ENCODE measurements at regions not wholly inside any gene's neighbourhood (a gene's known extent, or its start where the extent isn't known, plus 50 kb on each side); places are given as distances from the start of the nearest gene placed in this dataset.

DNA sequence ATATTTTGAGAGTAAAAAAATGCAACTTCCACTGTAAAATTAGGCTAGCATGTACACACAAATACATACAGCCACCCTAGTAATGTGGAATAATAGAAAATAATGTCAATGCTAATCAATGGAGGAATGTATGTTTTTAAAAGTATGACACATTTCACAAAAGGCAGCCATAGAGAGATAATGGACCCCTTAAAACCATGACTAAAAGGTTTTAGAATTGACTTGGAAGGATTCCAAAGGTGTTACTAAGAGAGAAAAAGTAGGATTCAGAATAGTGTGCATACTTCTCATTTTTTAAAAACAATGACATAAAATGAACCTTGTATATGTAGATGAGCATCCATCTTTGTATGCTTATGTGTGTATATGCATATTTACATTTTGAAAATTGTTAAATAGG lies 597.9 kb upstream of the PCDH9 start:
- no peak for DNase-seq (ENCODE audit: low read depth in 1 of 2, low spot score in 1 of 2)
- no peak overlapping the region for H3K4me3 ChIP-seq (replicated peaks; ENCODE audit: insufficient read depth, low read length)
- H3K27me3 ChIP-seq (ENCODE audit: insufficient read depth, poor library complexity, severe bottlenecking): no peaks in the 10 kb centered on the region
- H3K27ac ChIP-seq (replicated peaks): no peak overlapping the region
- TF ChIP-seq, protein P1, sequence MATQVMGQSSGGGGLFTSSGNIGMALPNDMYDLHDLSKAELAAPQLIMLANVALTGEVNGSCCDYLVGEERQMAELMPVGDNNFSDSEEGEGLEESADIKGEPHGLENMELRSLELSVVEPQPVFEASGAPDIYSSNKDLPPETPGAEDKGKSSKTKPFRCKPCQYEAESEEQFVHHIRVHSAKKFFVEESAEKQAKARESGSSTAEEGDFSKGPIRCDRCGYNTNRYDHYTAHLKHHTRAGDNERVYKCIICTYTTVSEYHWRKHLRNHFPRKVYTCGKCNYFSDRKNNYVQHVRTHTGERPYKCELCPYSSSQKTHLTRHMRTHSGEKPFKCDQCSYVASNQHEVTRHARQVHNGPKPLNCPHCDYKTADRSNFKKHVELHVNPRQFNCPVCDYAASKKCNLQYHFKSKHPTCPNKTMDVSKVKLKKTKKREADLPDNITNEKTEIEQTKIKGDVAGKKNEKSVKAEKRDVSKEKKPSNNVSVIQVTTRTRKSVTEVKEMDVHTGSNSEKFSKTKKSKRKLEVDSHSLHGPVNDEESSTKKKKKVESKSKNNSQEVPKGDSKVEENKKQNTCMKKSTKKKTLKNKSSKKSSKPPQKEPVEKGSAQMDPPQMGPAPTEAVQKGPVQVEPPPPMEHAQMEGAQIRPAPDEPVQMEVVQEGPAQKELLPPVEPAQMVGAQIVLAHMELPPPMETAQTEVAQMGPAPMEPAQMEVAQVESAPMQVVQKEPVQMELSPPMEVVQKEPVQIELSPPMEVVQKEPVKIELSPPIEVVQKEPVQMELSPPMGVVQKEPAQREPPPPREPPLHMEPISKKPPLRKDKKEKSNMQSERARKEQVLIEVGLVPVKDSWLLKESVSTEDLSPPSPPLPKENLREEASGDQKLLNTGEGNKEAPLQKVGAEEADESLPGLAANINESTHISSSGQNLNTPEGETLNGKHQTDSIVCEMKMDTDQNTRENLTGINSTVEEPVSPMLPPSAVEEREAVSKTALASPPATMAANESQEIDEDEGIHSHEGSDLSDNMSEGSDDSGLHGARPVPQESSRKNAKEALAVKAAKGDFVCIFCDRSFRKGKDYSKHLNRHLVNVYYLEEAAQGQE (IDR thresholded peaks at IDR 0.05; ENCODE audit: insufficient replicate concordance, low read depth): no peak
- TF ChIP-seq POLR2AphosphoS5 (IDR thresholded peaks at IDR 0.05; ENCODE audit: low read depth) (no peak), SPI1 (IDR thresholded peaks at IDR 0.05; ENCODE audit: borderline replicate concordance, low read depth) (no peak), GABPA (IDR thresholded peaks at IDR 0.05; ENCODE audit: low read depth) (no peak)
- TF ChIP-seq, protein P2, sequence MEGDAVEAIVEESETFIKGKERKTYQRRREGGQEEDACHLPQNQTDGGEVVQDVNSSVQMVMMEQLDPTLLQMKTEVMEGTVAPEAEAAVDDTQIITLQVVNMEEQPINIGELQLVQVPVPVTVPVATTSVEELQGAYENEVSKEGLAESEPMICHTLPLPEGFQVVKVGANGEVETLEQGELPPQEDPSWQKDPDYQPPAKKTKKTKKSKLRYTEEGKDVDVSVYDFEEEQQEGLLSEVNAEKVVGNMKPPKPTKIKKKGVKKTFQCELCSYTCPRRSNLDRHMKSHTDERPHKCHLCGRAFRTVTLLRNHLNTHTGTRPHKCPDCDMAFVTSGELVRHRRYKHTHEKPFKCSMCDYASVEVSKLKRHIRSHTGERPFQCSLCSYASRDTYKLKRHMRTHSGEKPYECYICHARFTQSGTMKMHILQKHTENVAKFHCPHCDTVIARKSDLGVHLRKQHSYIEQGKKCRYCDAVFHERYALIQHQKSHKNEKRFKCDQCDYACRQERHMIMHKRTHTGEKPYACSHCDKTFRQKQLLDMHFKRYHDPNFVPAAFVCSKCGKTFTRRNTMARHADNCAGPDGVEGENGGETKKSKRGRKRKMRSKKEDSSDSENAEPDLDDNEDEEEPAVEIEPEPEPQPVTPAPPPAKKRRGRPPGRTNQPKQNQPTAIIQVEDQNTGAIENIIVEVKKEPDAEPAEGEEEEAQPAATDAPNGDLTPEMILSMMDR (IDR thresholded peaks at IDR 0.05; ENCODE audit: insufficient read depth, low read length): no peak

- Histone ChIP-seq H3K4me3 (replicated peaks; ENCODE audit: insufficient read depth, low read length) (no peak overlapping the region), H3K27me3 (ENCODE audit: insufficient read depth, poor library complexity, severe bottlenecking) (no peaks in the 10 kb centered on the region), H3K27ac (replicated peaks) (no peak overlapping the region)
- DNase-seq (ENCODE audit: low read depth in 1 of 2, low spot score in 1 of 2): no peak
- TF ChIP-seq POLR2AphosphoS5 (IDR thresholded peaks at IDR 0.05; ENCODE audit: low read depth): no peak
- TF ChIP-seq, protein P1 (IDR thresholded peaks at IDR 0.05; ENCODE audit: insufficient replicate concordance, low read depth): peak; percentile 10
Observed at GRCh38 chr13:67821606-67822005, 591.5 kb upstream of the PCDH9 start.

DNA sequence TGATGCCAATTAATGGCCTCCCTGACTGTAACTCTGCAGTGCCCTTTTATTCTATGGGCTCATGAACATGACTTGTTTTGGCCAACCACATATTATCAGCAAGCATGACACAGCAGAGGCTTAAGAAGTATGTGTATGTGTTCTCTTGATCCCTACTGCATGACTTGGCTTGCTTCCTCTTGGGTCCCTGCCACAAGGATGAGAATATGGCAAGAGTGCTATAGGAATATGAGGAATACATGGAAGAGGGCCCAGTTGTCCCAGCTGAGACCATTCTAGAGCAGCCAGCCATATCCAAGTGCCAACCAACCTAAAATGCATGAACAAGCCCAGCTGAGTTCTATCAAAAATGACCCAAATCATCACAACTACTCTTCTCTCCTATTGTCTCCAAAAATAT lies 576.7 kb upstream of the PCDH9 start:
- DNase-seq (ENCODE audit: low read depth in 1 of 2, low spot score in 1 of 2): no peak
- TF ChIP-seq, protein P1 (IDR thresholded peaks at IDR 0.05; ENCODE audit: insufficient replicate concordance, low read depth): no peak
- TF ChIP-seq SPI1 (IDR thresholded peaks at IDR 0.05; ENCODE audit: borderline replicate concordance, low read depth) (no peak), POLR2AphosphoS5 (IDR thresholded peaks at IDR 0.05; ENCODE audit: low read depth) (no peak), GABPA (IDR thresholded peaks at IDR 0.05; ENCODE audit: low read depth) (no peak)
- TF ChIP-seq, protein P2 (IDR thresholded peaks at IDR 0.05; ENCODE audit: insufficient read depth, low read length): no peak

DNA sequence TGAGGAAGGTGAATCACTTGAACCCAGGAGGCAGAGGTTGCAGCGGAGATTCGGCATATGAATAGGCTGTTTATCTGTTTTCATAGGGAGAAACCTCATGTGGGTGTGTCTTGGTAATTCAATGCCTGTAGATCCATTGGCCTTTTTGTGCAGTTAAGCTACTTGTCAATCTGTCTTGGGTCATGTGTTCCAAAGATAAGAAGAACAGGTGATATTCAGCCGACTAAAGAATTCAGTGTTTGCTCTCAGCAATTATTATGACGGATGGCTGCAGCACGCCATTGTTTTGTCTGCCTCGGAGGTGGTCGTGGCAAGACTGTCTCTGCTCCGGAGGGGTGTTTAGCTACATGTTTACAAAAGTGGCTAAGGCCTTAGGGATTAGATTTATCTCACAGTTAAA lies 573.0 kb upstream of the PCDH9 start:
- Histone ChIP-seq H3K27me3 (ENCODE audit: insufficient read depth, poor library complexity, severe bottlenecking) (no peaks in the 10 kb centered on the region), H3K4me3 (replicated peaks; ENCODE audit: insufficient read depth, low read length) (no peak overlapping the region), H3K27ac (replicated peaks) (no peak overlapping the region)
- TF ChIP-seq POLR2AphosphoS5 (IDR thresholded peaks at IDR 0.05; ENCODE audit: low read depth) (no peak), SPI1 (IDR thresholded peaks at IDR 0.05; ENCODE audit: borderline replicate concordance, low read depth) (no peak), GABPA (IDR thresholded peaks at IDR 0.05; ENCODE audit: low read depth) (no peak)
- TF ChIP-seq, protein P2 (IDR thresholded peaks at IDR 0.05; ENCODE audit: insufficient read depth, low read length): no peak
- TF ChIP-seq, protein P1 (IDR thresholded peaks at IDR 0.05; ENCODE audit: insufficient replicate concordance, low read depth): no peak
- no peak for DNase-seq (ENCODE audit: low read depth in 1 of 2, low spot score in 1 of 2)

More for the DNA sequence above, 576.7 kb upstream of the PCDH9 start:
- Histone ChIP-seq H3K27me3 (ENCODE audit: insufficient read depth, poor library complexity, severe bottlenecking) (no peaks in the 10 kb centered on the region), H3K27ac (replicated peaks) (no peak overlapping the region), H3K4me3 (replicated peaks; ENCODE audit: insufficient read depth, low read length) (no peak overlapping the region)

Data from HL-60 (cell line).